GM12878 (cell line): ENCODE measurements at regions not wholly inside any gene's neighbourhood (a gene's known extent, or its start where the extent isn't known, plus 50 kb on each side); places are given as distances from the start of the nearest gene placed in this dataset.

Experiments
- ATAC-seq: fragments of 200-7000 bp; cut with Tn5 transposase; 3 replicates; pipeline ENCODE4 v1.9.1; 2020; ENCODE audit warnings: mild to moderate bottlenecking, moderate library complexity
- BruUV-seq: library from RNA; stranded (reverse); fragments of 400-500 nt; replicated peaks from 2 replicates; lab custom pipeline; 2021; lab: Mats Ljungman, UMichigan
- CTCF ChIA-PET: fragments of 300-600 bp; sonication (Branson Sonifier 250); formaldehyde crosslinking; extraction: SDS; loops from one replicate; lab custom pipeline; 2021; ENCODE audit warnings: inconsistent platforms; lab: Yijun Ruan, JAX
- POLR2A ChIA-PET: fragments of 350-600 bp; formaldehyde crosslinking; extraction: SDS; loops from one replicate; lab custom pipeline; 2021; ENCODE audit warnings: inconsistent platforms; lab: Charles Lee
- RAD21 ChIA-PET: fragments of 300-600 bp; sonication (Branson Sonifier 250); formaldehyde crosslinking; loops from one replicate; lab custom pipeline; 2023; ENCODE audit warnings: antibody characterized with exemption; ENCODE audit not compliant: unreplicated experiment; lab: Charles Lee
- SMC1A ChIA-PET: fragments of 300-600 bp; sonication (Branson Sonifier 250); formaldehyde crosslinking; loops from one replicate; lab custom pipeline; 2023; ENCODE audit not compliant: unreplicated experiment, uncharacterized antibody; lab: Charles Lee
- DNase-seq: peaks from one replicate; pipeline ENCODE4 v3.0.0-alpha.2; 2011; ENCODE audit warnings: low read depth, low spot score
- FAIRE-seq: peaks from 3 replicates; lab custom pipeline; 2011; peaks lifted over from hg19 to GRCh38; lab: Jason Lieb, UNC
- H2AFZ ChIP-seq: 2 replicates; pipeline ENCODE4 v1.6.0; 2011; ENCODE audit warnings: low read depth, low read length, control low read depth; ENCODE audit not compliant: control insufficient read depth
- H3K27ac ChIP-seq: 2 replicates; pipeline ENCODE4 v1.5.1; 2011; ENCODE audit warnings: control low read depth; ENCODE audit not compliant: control insufficient read depth, insufficient read depth
- H3K27me3 ChIP-seq, 2 experiments: replicated peaks in 1 of 2; 2 replicates each; pipeline versions ENCODE4 v1.6.0 to v1.6.1; 2011; ENCODE audit warnings: low read length in 1 of 2; ENCODE audit not compliant: control insufficient read depth in 2 of 2, insufficient read depth in 2 of 2
- H3K36me3 ChIP-seq, 2 experiments: 2 replicates each; pipeline ENCODE4 v1.5.1; 2011; ENCODE audit warnings: low read length in 1 of 2; ENCODE audit not compliant: control insufficient read depth in 2 of 2, insufficient read depth in 2 of 2
- H3K4me1 ChIP-seq: 2 replicates; pipeline ENCODE4 v1.6.1; 2011; ENCODE audit warnings: mild to moderate bottlenecking, low read length, moderate library complexity, mixed read lengths; ENCODE audit not compliant: control insufficient read depth, insufficient read depth
- H3K4me2 ChIP-seq: 2 replicates; pipeline ENCODE4 v1.6.0; 2011; ENCODE audit warnings: control low read depth; ENCODE audit not compliant: control insufficient read depth, insufficient read depth
- H3K4me3 ChIP-seq: fragments of 200-600 bp; sonication (generic); 2 replicates; pipeline ENCODE4 v1.5.1; 2016
- H3K79me2 ChIP-seq: 2 replicates; pipeline ENCODE4 v1.6.0; 2011; ENCODE audit warnings: low read length; ENCODE audit not compliant: control insufficient read depth, insufficient read depth
- H3K9ac ChIP-seq: 2 replicates; pipeline ENCODE4 v1.8.0; 2011; ENCODE audit warnings: low read length, control low read depth, mixed read lengths; ENCODE audit not compliant: control insufficient read depth, insufficient read depth
- H3K9me3 ChIP-seq: replicated peaks from 3 replicates; pipeline ENCODE4 v1.5.1; 2011; ENCODE audit warnings: mild to moderate bottlenecking, low read length; ENCODE audit not compliant: control insufficient read depth, insufficient read depth
- H4K20me1 ChIP-seq: 2 replicates; pipeline ENCODE4 v1.6.0; 2011; ENCODE audit not compliant: control insufficient read depth, insufficient read depth
- IRF3 ChIP-seq: fragments of 450-650 bp; IDR thresholded peaks from 2 replicates; pipeline ENCODE4 v1.6.1; 2014; ENCODE audit warnings: mild to moderate bottlenecking
- RAD21 ChIP-seq: IDR thresholded peaks from 2 replicates; pipeline ENCODE4 v1.6.1; 2011; ENCODE audit warnings: mild to moderate bottlenecking, low read depth, low read length, moderate library complexity; ENCODE audit not compliant: insufficient read depth
- SIX5 ChIP-seq: IDR thresholded peaks from 2 replicates; pipeline ENCODE4 v1.6.1; 2011; ENCODE audit warnings: mild to moderate bottlenecking, low read depth, low read length, moderate library complexity; ENCODE audit not compliant: severe bottlenecking
- SMC3 ChIP-seq: IDR thresholded peaks from 2 replicates; pipeline ENCODE4 v1.6.1; 2011; ENCODE audit warnings: low read length, improper control_type of control experiment, borderline replicate concordance
- ZBTB4 ChIP-seq: fragments of 450-650 bp; formaldehyde crosslinking; IDR thresholded peaks from 2 replicates; pipeline ENCODE4 v1.4.0; 2022; ENCODE audit warnings: mild to moderate bottlenecking, moderate library complexity
- WGBS: methylation state at CpG from one replicate; pipeline ENCODE4 v1.1.6; 2016; ENCODE audit warnings: low lambda C conversion rate; ENCODE audit not compliant: insufficient replicate concordance, insufficient coverage; ENCODE audit errors: missing lambda C conversion rate; 5-methylcytosine and 5-hydroxymethylcytosine counted together
- in situ Hi-C: fragments of 300-500 bp; cut with MboI; formaldehyde crosslinking; loops from 9 replicates; pipeline ENCODE4 v1.14.3; 2018; ENCODE audit warnings: mixed read lengths
- intact Hi-C: fragments of 100-400 bp; cut with micrococcal nuclease; formaldehyde crosslinking; loops from one replicate; pipeline ENCODE4 v1.14.2; 2022; ENCODE audit not compliant: unreplicated experiment

- DNase-seq, result no peak
- in situ Hi-C loops (no loop called here), intact Hi-C loops (no loop called here)
- H3K79me2 ChIP-seq, result no peaks in the 10 kb centered on the region
- no peak for FAIRE-seq
- H3K27ac ChIP-seq, result no peak overlapping the region
- no peaks in the 10 kb centered on the region for H3K4me1 ChIP-seq
- H3K4me2 ChIP-seq, result no peak overlapping the region
- no peaks in the 10 kb centered on the region for H3K36me3 ChIP-seq
- no peaks in the 10 kb centered on the region for H3K27me3 ChIP-seq
- no peak overlapping the region for H3K4me3 ChIP-seq
- ATAC-seq, result no peak
- CTCF ChIA-PET, result no interaction called here
- no peak for TF ChIP-seq SIX5
- no peak for TF ChIP-seq IRF3
- no peak for TF ChIP-seq RAD21
- TF ChIP-seq ZBTB4 (CRISPR knock-in tag), result no peak
- no peak for TF ChIP-seq SMC3
- SMC1A ChIA-PET, result no interaction called here
- H3K9ac ChIP-seq, result no peak overlapping the region
- H2AFZ ChIP-seq, result no peak overlapping the region
- POLR2A ChIA-PET, result no interaction called here
- no TSS peak for BruUV-seq
- RAD21 ChIA-PET, result no interaction called here
- H3K9me3 ChIP-seq, result no peaks in the 10 kb centered on the region
- WGBS, result 50% methylated on average over 20 of the region's 20 CpGs
- H4K20me1 ChIP-seq, result no peaks in the 10 kb centered on the region
Measured at GRCh38 chr18:79604205-79604912, 75.2 kb upstream of the CTDP1 start.
